SK-N-MC (cell line): ENCODE measurements at regions not wholly inside any gene's neighbourhood (a gene's known extent, or its start where the extent isn't known, plus 50 kb on each side); places are given as distances from the start of the nearest gene placed in this dataset.

Experiments used
- EZH2 ChIP-seq: fragments of 200-600 bp; sonication (generic); IDR thresholded peaks from one replicate; pipeline ENCODE4 v1.6.1; 2017; ENCODE audit warnings: antibody characterized with exemption
- POLR2AphosphoS5 ChIP-seq: IDR thresholded peaks from 2 replicates; pipeline ENCODE4 v1.6.1; 2012; ENCODE audit warnings: mild to moderate bottlenecking, low read depth, low read length, borderline replicate concordance

DNA sequence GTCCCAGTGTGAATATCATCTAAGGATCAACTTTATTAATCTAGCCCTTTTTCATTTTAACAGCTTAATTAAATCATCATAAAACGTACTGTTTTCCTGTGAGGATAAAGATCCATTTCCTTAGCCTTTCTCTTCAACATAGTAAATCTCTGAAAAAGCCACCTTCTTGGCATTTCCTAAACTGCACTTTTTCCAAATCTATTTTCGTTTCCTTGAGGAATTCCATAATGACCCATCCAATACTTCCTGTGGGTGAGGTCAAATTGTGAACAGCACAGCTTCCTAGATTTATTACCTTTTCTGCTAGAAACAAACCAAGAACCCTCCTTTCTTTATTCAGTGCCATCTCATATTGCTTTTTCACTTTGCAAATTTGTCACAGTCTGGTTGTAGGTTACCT, 129.4 kb upstream of the CNTN4 start:
- TF ChIP-seq EZH2 (no peak), POLR2AphosphoS5 (no peak; the same call in 1 of the 2 replicates)
